Fibroblast of lung (primary cell): ENCODE measurements at regions not wholly inside any gene's neighbourhood (a gene's known extent, or its start where the extent isn't known, plus 50 kb on each side); places are given as distances from the start of the nearest gene placed in this dataset.

Source experiments
- DNase-seq, 2 donors: peaks; one replicate each; pipeline versions ENCODE4 v3.0.0 to v3.0.0-alpha.2; 2010; ENCODE audit warnings: low read depth in 2 of 2
- H2AFZ ChIP-seq: 2 replicates; pipeline ENCODE4 v1.5.1; 2012; ENCODE audit warnings: low read length, control low read depth, inconsistent platforms
- H3K27ac ChIP-seq: 2 replicates; pipeline ENCODE4 v1.5.1; 2011; ENCODE audit warnings: low read length, control low read depth; ENCODE audit not compliant: insufficient read depth
- H3K27me3 ChIP-seq: 2 replicates; pipeline ENCODE4 v1.5.1; 2011; ENCODE audit warnings: mild to moderate bottlenecking, low read length; ENCODE audit not compliant: control insufficient read depth, insufficient read depth
- H3K36me3 ChIP-seq: 2 replicates; pipeline ENCODE4 v1.5.1; 2011; ENCODE audit warnings: low read length; ENCODE audit not compliant: control insufficient read depth, insufficient read depth
- H3K4me1 ChIP-seq: 2 replicates; pipeline ENCODE4 v1.5.1; 2011; ENCODE audit warnings: low read length; ENCODE audit not compliant: control insufficient read depth, insufficient read depth; ENCODE audit errors: extremely low read depth
- H3K4me2 ChIP-seq: 2 replicates; pipeline ENCODE4 v1.5.1; 2011; ENCODE audit warnings: low read length, control low read depth; ENCODE audit not compliant: insufficient read depth; ENCODE audit errors: extremely low read depth
- H3K4me3 ChIP-seq, 4 experiments: fragments of 200-600 bp in 1 of 4; sonication (generic) in 1 of 4; replicated peaks in 1 of 4; 2 replicates each; pipeline ENCODE4 v1.5.1; 2011 to 2016; ENCODE audit warnings: low read length in 4 of 4, low read depth in 3 of 4, mild to moderate bottlenecking in 3 of 4, control low read depth in 2 of 4, inconsistent platforms in 1 of 4, mixed read lengths in 1 of 4; ENCODE audit not compliant: insufficient read depth in 1 of 4; ENCODE audit errors: control extremely low read depth in 1 of 4
- H3K79me2 ChIP-seq: 2 replicates; pipeline ENCODE4 v1.5.1; 2012; ENCODE audit warnings: mild to moderate bottlenecking, low read length, inconsistent platforms; ENCODE audit not compliant: control insufficient read depth, insufficient read depth
- H3K9ac ChIP-seq: 2 replicates; pipeline ENCODE4 v1.5.1; 2011; ENCODE audit warnings: mild to moderate bottlenecking, low read length, control low read depth; ENCODE audit not compliant: insufficient read depth
- H3K9me3 ChIP-seq: 2 replicates; pipeline ENCODE4 v1.5.1; 2012; ENCODE audit warnings: low read depth, low read length; ENCODE audit not compliant: control insufficient read depth, insufficient read depth
- H4K20me1 ChIP-seq: 2 replicates; pipeline ENCODE4 v1.5.1; 2011; ENCODE audit warnings: low read length; ENCODE audit not compliant: control insufficient read depth, insufficient read depth; ENCODE audit errors: extremely low read depth
- EZH2 ChIP-seq: IDR thresholded peaks from 2 replicates; pipeline ENCODE4 v1.5.1; 2012; ENCODE audit warnings: low read length, control low read depth, mild to moderate bottlenecking; ENCODE audit errors: missing control alignments
- TF ChIP-seq, protein P1 (sequence below), 2 donors: IDR thresholded peaks in 1 of 2; conservative IDR thresholded peaks in 1 of 2; 1 replicate in 1 of 2; 2 replicates in 1 of 2; pipeline ENCODE4 v1.5.1; 2011 to 2012; ENCODE audit warnings: low read length in 2 of 2, control low read depth in 1 of 2, inconsistent platforms in 1 of 2, low read depth in 1 of 2, mild to moderate bottlenecking in 1 of 2

DNA sequence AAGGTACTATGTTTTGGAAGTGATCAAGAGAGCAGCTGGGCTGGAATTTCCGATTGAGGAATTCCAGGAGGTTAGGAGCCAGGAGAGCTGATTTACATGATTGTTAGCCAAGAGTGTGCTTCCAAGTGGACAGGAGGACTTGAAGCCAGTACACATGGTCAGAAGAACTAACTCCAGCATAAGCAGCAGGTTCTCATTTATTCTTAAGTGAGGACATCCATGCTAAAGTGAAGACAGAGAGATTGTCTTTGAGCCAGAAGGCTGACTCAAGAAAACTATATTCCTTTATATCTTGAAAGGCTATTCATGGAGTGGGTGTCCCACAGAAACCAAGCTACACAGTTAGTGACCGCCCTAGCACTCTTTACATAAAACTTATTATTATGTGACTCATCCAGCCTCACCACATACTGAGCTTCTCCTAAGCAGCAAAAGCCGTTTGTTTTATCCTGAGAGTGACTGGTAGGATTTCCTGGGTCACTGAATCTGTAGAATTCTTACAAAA lies 56.7 kb upstream of the SEMA3A start:
- Histone ChIP-seq H3K4me3 (no peak overlapping the region), H3K4me1 (peaks cover 2% of the 10 kb centered on the region), H3K9ac (no peak overlapping the region), H3K9me3 (no peaks in the 10 kb centered on the region), H3K36me3 (no peaks in the 10 kb centered on the region), H3K4me2 (no peak overlapping the region), H3K27ac (no peak overlapping the region), H2AFZ (no peak overlapping the region), H3K27me3 (no peaks in the 10 kb centered on the region), H3K79me2 (no peaks in the 10 kb centered on the region), H4K20me1 (no peaks in the 10 kb centered on the region)
- peak; percentile 68 to 95 for DNase-seq
- TF ChIP-seq, protein P1, sequence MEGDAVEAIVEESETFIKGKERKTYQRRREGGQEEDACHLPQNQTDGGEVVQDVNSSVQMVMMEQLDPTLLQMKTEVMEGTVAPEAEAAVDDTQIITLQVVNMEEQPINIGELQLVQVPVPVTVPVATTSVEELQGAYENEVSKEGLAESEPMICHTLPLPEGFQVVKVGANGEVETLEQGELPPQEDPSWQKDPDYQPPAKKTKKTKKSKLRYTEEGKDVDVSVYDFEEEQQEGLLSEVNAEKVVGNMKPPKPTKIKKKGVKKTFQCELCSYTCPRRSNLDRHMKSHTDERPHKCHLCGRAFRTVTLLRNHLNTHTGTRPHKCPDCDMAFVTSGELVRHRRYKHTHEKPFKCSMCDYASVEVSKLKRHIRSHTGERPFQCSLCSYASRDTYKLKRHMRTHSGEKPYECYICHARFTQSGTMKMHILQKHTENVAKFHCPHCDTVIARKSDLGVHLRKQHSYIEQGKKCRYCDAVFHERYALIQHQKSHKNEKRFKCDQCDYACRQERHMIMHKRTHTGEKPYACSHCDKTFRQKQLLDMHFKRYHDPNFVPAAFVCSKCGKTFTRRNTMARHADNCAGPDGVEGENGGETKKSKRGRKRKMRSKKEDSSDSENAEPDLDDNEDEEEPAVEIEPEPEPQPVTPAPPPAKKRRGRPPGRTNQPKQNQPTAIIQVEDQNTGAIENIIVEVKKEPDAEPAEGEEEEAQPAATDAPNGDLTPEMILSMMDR (conservative IDR thresholded peaks at IDR 0.05 in 1 of 2, IDR thresholded peaks at IDR 0.05 in 1 of 2; ENCODE audit: low read depth in 1 of 2, low read length in 2 of 2) = no peak
- no peak for TF ChIP-seq EZH2

- no peak overlapping the region for H3K27ac ChIP-seq
- no peaks in the 10 kb centered on the region for H3K27me3 ChIP-seq
- DNase-seq = no peak
These were observed 55.9 kb upstream of the SEMA3A start for GRCh38 chr7:84250452-84250851.

DNA sequence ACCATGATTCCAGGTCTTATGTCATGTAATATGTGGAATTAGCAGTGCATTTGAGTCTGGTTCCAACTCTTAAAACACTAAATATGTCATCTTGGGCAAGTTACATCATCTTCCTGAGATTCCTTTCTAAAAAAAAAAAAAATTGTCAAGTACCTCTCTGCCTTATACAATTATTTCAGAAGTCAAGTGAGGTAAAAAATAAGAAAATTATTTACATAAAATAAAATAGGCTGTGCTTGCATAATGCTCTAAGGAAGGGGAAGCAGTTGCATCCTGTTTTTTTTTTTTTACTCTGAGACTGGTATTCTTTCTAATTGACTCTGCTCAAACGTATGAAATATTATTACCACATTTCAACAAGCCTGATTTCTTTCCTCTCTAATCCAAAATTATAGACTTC lies 55.1 kb upstream of the SEMA3A start:
- Histone ChIP-seq H3K36me3 (no peaks in the 10 kb centered on the region), H3K4me2 (no peak overlapping the region), H3K79me2 (no peaks in the 10 kb centered on the region), H3K9me3 (no peaks in the 10 kb centered on the region), H3K4me3 (no peak overlapping the region), H3K27me3 (no peaks in the 10 kb centered on the region), H3K4me1 (peaks cover 2% of the 10 kb centered on the region), H2AFZ (no peak overlapping the region), H4K20me1 (no peaks in the 10 kb centered on the region), H3K9ac (no peak overlapping the region), H3K27ac (no peak overlapping the region)
- TF ChIP-seq EZH2 = no peak
- TF ChIP-seq, protein P1 (conservative IDR thresholded peaks at IDR 0.05 in 1 of 2, IDR thresholded peaks at IDR 0.05 in 1 of 2; ENCODE audit: low read depth in 1 of 2, low read length in 2 of 2) = no peak
- no peak for DNase-seq

More at GRCh38 chr7:84250452-84250851, 55.9 kb upstream of the SEMA3A start:
- no peaks in the 10 kb centered on the region for H3K36me3 ChIP-seq
- no peak overlapping the region for H2AFZ ChIP-seq
- H3K9me3 ChIP-seq = no peaks in the 10 kb centered on the region
- no peak overlapping the region for H3K9ac ChIP-seq
- no peak overlapping the region for H3K4me2 ChIP-seq
- TF ChIP-seq, protein P1 (conservative IDR thresholded peaks at IDR 0.05 in 1 of 2, IDR thresholded peaks at IDR 0.05 in 1 of 2; ENCODE audit: low read depth in 1 of 2, low read length in 2 of 2) = no peak
- TF ChIP-seq EZH2 = no peak
- no peak overlapping the region for H3K4me3 ChIP-seq
- H3K4me1 ChIP-seq = peaks cover 2% of the 10 kb centered on the region
- H3K79me2 ChIP-seq = no peaks in the 10 kb centered on the region
- no peaks in the 10 kb centered on the region for H4K20me1 ChIP-seq
